Left lung (tissue), 4 donors: ENCODE measurements at regions not wholly inside any gene's neighbourhood (a gene's known extent, or its start where the extent isn't known, plus 50 kb on each side); places are given as distances from the start of the nearest gene placed in this dataset.

Source experiments
- ATAC-seq: fragments of 200-7000 bp; cut with Tn5 transposase; one replicate; pipeline ENCODE4 v1.9.1; 2020; ENCODE audit warnings: moderate library complexity
- DNase-seq, 4 donors: peaks; one replicate each; pipeline ENCODE4 v3.0.0-alpha.2; 2013 to 2020
- H3K27ac ChIP-seq, 2 donors: fragments of 200-600 bp; sonication (generic) in 1 of 2; one replicate each; pipeline versions ENCODE4 v1.5.0 to v1.8.0; 2020 to 2021
- H3K27me3 ChIP-seq, 2 donors: fragments of 200-600 bp; sonication (generic) in 1 of 2; one replicate each; pipeline versions ENCODE4 v1.5.0 to v1.8.0; 2020 to 2021
- H3K36me3 ChIP-seq, 2 donors: fragments of 200-600 bp; sonication (generic) in 1 of 2; one replicate each; pipeline versions ENCODE4 v1.5.0 to v1.8.0; 2020 to 2021
- H3K4me1 ChIP-seq, 2 donors: fragments of 200-600 bp; one replicate each; pipeline ENCODE4 v1.8.0; 2021
- H3K4me3 ChIP-seq, 2 donors: fragments of 200-600 bp; sonication (generic) in 1 of 2; one replicate each; pipeline versions ENCODE4 v1.5.0 to v1.8.0; 2020 to 2021; ENCODE audit warnings: mild to moderate bottlenecking in 1 of 2
- H3K9me3 ChIP-seq, 2 donors: fragments of 200-600 bp; sonication (generic) in 1 of 2; one replicate each; pipeline versions ENCODE4 v1.5.0 to v1.8.0; 2020 to 2021
- intact Hi-C, 2 donors: fragments of 100-400 bp; cut with DNase I; formaldehyde crosslinking; loops; one replicate each; pipeline versions ENCODE4 v1.11.2 to v1.14.2; 2022
- TF ChIP-seq, protein P1 (sequence below), 2 donors: fragments of 200-600 bp; sonication (generic) in 1 of 2; IDR thresholded peaks; one replicate each; pipeline versions ENCODE4 v1.5.0 to v1.8.0; 2021; ENCODE audit warnings: antibody characterized with exemption in 2 of 2
- donor health status: DM: no; HTN: yes; CAD: no.
- donor health status: DM: no; HTN: no; CAD: no.

DNA sequence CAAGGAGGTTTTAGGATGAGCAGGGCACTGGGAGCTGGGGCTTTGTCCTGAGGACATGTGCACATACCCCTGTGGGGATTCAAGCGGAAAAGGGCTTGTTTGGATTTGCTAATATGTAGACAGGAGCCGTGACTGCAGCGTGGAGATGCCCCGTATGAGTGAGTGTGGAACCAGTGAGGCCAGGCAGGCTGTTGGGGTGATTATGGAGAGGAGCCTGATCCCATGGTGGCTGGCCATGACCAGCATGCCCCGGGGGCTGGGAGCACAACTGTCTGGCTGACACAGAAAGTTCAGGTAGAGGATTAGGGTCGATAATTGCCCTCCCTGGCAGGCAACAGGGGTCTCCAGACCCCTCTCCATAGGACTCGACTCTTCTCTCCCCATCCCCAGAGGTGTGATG, 68.8 kb upstream of the STX18 start:
- Histone ChIP-seq H3K4me1 (no peaks in the 10 kb centered on the region), H3K27me3 (no peaks in the 10 kb centered on the region), H3K27ac (no peak overlapping the region), H3K9me3 (no peaks in the 10 kb centered on the region), H3K36me3 (no peaks in the 10 kb centered on the region), H3K4me3 (no peak overlapping the region)
- TF ChIP-seq, protein P1, sequence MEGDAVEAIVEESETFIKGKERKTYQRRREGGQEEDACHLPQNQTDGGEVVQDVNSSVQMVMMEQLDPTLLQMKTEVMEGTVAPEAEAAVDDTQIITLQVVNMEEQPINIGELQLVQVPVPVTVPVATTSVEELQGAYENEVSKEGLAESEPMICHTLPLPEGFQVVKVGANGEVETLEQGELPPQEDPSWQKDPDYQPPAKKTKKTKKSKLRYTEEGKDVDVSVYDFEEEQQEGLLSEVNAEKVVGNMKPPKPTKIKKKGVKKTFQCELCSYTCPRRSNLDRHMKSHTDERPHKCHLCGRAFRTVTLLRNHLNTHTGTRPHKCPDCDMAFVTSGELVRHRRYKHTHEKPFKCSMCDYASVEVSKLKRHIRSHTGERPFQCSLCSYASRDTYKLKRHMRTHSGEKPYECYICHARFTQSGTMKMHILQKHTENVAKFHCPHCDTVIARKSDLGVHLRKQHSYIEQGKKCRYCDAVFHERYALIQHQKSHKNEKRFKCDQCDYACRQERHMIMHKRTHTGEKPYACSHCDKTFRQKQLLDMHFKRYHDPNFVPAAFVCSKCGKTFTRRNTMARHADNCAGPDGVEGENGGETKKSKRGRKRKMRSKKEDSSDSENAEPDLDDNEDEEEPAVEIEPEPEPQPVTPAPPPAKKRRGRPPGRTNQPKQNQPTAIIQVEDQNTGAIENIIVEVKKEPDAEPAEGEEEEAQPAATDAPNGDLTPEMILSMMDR (IDR thresholded peaks at IDR 0.05), result no peak
- intact Hi-C loops, result no loop called here
- ATAC-seq (no peak), DNase-seq (no peak)

DNA sequence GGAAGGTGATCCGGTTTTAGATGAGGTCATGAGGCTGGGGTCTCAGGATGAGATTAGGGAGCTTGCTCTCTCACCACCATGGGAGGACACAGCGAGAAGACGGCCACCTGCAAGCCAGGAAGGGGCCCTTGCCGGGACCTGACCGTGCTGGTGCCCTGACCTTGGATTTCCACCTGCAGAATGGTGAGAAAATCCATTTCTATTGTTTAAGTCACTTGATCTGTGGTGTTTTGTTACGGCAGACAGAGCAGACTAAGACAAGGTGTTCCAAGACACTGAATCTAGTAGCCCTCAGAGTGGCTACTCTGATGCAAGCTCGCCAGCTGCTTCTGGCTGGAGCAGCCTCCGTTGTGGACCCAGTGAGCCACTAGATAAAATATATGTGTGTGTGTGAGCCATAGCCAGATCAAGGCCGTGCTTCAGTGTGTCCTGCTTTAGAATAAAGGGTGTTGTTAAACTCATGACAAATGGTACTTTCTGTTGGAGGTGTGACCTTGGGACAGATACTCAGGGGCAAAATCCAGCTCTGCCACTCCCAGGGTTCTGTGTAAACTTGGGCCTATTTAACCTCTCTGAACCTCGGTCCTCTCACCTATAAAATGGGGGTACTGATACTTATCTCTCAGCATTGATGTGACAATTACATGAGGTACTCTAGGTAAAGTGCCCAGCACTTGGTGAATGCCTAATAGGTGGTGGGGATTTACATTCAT, 67.9 kb upstream of the STX18 start:
- Histone ChIP-seq H3K36me3 (no peaks in the 10 kb centered on the region), H3K4me3 (no peak overlapping the region), H3K27ac (no peak overlapping the region), H3K9me3 (no peaks in the 10 kb centered on the region), H3K4me1 (no peaks in the 10 kb centered on the region), H3K27me3 (no peaks in the 10 kb centered on the region)
- ATAC-seq (no peak), DNase-seq (no peak)
- TF ChIP-seq, protein P1 (IDR thresholded peaks at IDR 0.05), result no peak
- intact Hi-C loops, result no loop called here

DNA sequence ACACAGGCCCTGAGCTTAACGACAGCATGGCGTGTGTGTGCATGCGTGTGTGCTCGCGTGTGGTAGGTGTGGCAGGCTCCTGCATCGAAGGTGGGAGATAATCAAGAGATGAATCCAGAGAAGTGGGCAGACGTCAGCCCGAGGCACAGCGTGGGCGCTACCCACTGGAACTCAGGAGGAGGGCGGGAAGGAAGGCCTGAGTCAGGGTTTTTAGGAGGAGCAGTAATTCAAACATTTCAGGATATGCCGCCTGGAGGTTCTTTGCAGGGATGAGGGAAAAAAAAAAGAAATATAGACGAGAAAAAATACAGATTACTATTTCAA, 66.3 kb upstream of the STX18 start:
- Histone ChIP-seq H3K4me3 (no peak overlapping the region), H3K9me3 (no peaks in the 10 kb centered on the region), H3K4me1 (no peaks in the 10 kb centered on the region), H3K27me3 (no peaks in the 10 kb centered on the region), H3K27ac (no peak overlapping the region), H3K36me3 (no peaks in the 10 kb centered on the region)
- TF ChIP-seq, protein P1 (IDR thresholded peaks at IDR 0.05), result no peak
- ATAC-seq (no peak), DNase-seq (no peak)
- intact Hi-C loops, result no loop called here

DNA sequence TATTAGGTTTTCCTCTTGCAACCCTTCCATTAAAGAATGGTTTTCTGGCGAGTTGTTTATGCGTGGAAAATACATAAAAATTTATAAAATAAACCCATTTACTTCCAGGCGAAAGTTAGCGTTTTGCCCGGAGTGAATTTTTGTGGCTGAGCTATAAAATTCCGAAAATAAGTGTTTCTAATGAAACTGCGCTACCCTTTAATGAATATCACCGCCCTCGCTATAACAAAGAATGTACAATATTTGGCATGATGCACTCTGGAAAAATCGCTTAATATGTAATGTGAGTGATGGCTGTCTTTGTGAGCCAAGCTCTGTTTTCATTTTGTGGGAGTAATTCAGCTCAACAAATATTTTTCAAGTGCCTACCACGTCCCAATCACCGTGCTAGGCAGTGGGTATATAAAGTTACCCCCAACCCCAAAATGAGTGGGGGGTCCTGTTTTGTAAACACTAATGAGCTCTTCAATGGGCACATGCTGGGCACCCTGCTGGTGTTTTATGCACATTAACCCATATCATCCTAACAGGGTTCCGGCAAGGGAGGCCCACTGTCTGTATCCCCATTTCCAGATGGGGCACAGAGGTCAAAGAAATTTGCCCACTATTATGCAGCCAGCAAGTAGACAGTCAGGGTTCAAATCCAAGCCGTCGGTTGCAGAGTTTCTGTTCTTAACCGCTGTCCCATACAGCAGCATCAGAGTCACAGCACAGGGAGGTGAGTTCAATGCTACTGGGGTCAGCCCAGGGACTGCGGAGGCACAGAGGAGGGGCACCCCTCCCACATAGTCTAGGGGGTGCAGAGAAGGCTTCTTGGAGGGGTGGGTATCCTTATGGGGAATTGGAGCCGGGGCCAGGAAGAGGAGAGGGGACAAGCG, 65.7 kb upstream of the STX18 start:
- DNase-seq, result no peak
- no peak for ATAC-seq
- Histone ChIP-seq H3K4me1 (no peaks in the 10 kb centered on the region), H3K4me3 (no peak overlapping the region), H3K9me3 (no peaks in the 10 kb centered on the region), H3K36me3 (no peaks in the 10 kb centered on the region), H3K27me3 (no peaks in the 10 kb centered on the region), H3K27ac (no peak overlapping the region)
- TF ChIP-seq, protein P1 (IDR thresholded peaks at IDR 0.05), result no peak
- intact Hi-C loops, result no loop called here

DNA sequence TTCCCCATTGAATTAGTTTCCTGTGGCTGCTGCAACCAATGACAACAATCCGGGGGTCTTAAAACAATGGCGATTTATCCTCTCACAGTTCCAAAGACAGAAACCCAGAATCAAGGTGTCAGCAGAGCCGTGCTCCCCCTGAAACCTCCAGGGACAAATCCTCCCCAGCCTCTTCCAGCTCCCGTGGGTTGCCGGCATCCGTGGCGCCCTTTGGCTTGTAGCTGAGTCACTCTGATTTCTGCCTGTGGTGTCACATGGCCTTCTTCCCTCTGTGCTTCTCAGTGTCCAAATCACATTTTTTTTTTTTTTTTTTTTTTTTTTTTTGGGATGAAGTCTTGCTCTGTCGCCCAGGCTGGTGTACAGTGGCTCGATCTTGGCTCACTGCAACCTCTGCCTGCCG, 64.5 kb upstream of the STX18 start:
- Histone ChIP-seq H3K9me3 (no peaks in the 10 kb centered on the region), H3K36me3 (no peaks in the 10 kb centered on the region), H3K27me3 (no peaks in the 10 kb centered on the region), H3K4me3 (no peak overlapping the region), H3K4me1 (no peaks in the 10 kb centered on the region), H3K27ac (no peak overlapping the region)
- ATAC-seq (no peak), DNase-seq (no peak)
- intact Hi-C loops, result no loop called here
- TF ChIP-seq, protein P1 (IDR thresholded peaks at IDR 0.05), result no peak
